Osteocyte (in vitro differentiated cells): ENCODE measurements at regions not wholly inside any gene's neighbourhood (a gene's known extent, or its start where the extent isn't known, plus 50 kb on each side); places are given as distances from the start of the nearest gene placed in this dataset.

ENCODE experiments used
- DNase-seq: peaks from one replicate; pipeline ENCODE4 v3.0.0; 2021; ENCODE audit warnings: mixed read lengths; ENCODE audit not compliant: unreplicated experiment; ENCODE audit errors: extremely low spot score
- H3K27ac Mint-ChIP-seq: one replicate; pipeline ENCODE4 v1.8.0; 2021; ENCODE audit warnings: mild to moderate bottlenecking, mixed read lengths; ENCODE audit not compliant: unreplicated experiment
- H3K27me3 Mint-ChIP-seq: one replicate; pipeline ENCODE4 v1.8.0; 2021; ENCODE audit warnings: mixed read lengths; ENCODE audit not compliant: unreplicated experiment
- H3K36me3 Mint-ChIP-seq: one replicate; pipeline ENCODE4 v1.8.0; 2021; ENCODE audit warnings: mixed read lengths; ENCODE audit not compliant: unreplicated experiment
- H3K4me1 Mint-ChIP-seq: one replicate; pipeline ENCODE4 v1.8.0; 2021; ENCODE audit warnings: mixed read lengths; ENCODE audit not compliant: unreplicated experiment
- H3K4me3 Mint-ChIP-seq: one replicate; pipeline ENCODE4 v1.8.0; 2021; ENCODE audit warnings: mild to moderate bottlenecking, moderate library complexity, mixed read lengths; ENCODE audit not compliant: unreplicated experiment
- H3K9me3 Mint-ChIP-seq: one replicate; pipeline ENCODE4 v1.8.0; 2021; ENCODE audit warnings: mixed read lengths; ENCODE audit not compliant: unreplicated experiment
- TF ChIP-seq, protein P1 (sequence below): fragments of 200-600 bp; sonication (generic); IDR thresholded peaks from 2 replicates; pipeline ENCODE4 v1.5.0; 2021; ENCODE audit warnings: antibody characterized with exemption, mild to moderate bottlenecking, moderate library complexity

DNA sequence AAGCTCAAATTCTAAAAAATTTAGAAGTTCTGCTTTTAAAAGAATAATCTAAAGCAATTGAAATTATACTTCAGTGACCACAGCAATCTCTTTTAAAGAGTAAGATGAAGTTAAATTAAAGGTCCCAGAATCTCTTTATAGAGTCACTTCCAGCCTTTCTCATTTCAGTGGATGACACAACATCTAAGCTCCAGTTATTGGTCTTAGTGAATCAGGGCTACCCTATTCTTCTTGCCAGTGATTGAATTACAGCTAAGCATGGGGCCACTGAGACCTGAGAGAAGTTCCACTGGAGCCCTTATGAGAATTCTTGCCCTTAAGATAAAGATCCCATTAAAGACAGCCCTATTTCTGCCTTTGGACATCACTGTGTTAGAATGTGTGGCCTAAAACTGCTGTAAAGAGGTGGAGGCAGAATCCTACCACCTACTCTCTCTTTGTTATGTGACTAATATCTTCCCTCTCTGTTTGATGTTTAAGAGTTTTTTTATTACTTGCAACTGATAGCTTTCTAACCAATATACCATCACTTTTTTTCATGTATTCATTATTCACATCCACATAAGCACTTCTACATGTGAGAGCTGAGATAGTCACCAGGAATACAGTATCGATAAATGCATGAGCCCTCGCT, 128.6 kb downstream of the UNC5CL start:
- Mint-ChIP-seq H3K4me3 (no peak overlapping the region), H3K27me3 (peaks cover 27% of the 10 kb centered on the region)
- no peak for DNase-seq

DNA sequence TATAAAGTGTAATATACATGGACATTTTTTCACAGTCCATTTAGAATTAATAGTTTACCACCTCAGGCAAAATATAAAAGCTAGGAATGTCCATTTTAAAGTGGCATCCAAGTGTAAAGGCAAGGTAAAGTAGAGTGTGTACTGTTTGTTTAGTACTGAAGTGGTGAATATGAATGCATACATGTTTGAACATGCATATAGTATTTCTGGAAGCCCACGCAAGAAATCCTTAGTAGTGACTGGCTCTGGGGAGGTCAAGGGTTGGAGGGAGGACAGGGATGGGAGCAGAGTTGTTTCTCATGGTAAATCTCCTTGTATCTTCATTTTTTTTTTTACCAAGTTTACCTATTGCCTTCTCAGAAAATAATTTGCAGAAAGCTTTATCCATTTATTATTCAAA, 129.2 kb downstream of the UNC5CL start:
- Mint-ChIP-seq H3K27me3 (peaks cover 32% of the 10 kb centered on the region), H3K4me3 (no peak overlapping the region), H3K9me3 (peaks cover 5% of the 10 kb centered on the region), H3K36me3 (no peaks in the 10 kb centered on the region), H3K4me1 (peaks cover 2% of the 10 kb centered on the region), H3K27ac (no peak overlapping the region)
- no peak for DNase-seq
- TF ChIP-seq, protein P1, sequence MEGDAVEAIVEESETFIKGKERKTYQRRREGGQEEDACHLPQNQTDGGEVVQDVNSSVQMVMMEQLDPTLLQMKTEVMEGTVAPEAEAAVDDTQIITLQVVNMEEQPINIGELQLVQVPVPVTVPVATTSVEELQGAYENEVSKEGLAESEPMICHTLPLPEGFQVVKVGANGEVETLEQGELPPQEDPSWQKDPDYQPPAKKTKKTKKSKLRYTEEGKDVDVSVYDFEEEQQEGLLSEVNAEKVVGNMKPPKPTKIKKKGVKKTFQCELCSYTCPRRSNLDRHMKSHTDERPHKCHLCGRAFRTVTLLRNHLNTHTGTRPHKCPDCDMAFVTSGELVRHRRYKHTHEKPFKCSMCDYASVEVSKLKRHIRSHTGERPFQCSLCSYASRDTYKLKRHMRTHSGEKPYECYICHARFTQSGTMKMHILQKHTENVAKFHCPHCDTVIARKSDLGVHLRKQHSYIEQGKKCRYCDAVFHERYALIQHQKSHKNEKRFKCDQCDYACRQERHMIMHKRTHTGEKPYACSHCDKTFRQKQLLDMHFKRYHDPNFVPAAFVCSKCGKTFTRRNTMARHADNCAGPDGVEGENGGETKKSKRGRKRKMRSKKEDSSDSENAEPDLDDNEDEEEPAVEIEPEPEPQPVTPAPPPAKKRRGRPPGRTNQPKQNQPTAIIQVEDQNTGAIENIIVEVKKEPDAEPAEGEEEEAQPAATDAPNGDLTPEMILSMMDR, result no peak

More for the DNA sequence above, 128.6 kb downstream of the UNC5CL start:
- H3K36me3 Mint-ChIP-seq, result no peaks in the 10 kb centered on the region
- peaks cover 2% of the 10 kb centered on the region for H3K4me1 Mint-ChIP-seq
- H3K27ac Mint-ChIP-seq, result no peak overlapping the region
- peaks cover 5% of the 10 kb centered on the region for H3K9me3 Mint-ChIP-seq
- TF ChIP-seq, protein P1, result no peak

DNA sequence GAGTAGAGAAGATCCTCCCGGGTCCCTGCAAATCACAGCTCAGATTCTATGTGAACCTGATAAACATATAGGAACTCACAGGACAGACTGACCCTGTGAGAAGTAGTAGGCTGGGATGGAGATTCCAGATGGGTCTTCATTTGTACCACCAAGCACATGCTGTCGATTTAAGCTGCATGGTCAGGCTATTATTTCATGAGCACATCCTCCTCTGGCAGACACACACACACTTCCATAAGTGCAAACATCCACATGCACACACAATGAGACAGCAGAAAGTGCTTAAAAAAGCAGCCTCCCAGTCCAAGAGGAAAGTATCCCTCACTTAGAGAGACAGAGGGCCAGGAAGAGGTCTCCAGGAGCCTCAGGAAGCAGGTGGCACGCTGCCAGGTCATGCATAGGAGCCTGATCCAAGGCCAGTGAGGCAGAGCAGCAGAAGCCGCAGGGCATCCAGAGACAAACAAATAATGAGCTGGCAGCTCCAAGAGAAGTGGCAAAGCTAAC, 131.8 kb downstream of the UNC5CL start:
- Mint-ChIP-seq H3K4me1 (peaks cover 2% of the 10 kb centered on the region), H3K9me3 (peaks cover 5% of the 10 kb centered on the region), H3K4me3 (no peak overlapping the region), H3K36me3 (no peaks in the 10 kb centered on the region), H3K27ac (no peak overlapping the region), H3K27me3 (peaks cover 33% of the 10 kb centered on the region)
- TF ChIP-seq, protein P1, result no peak
- DNase-seq, result no peak

DNA sequence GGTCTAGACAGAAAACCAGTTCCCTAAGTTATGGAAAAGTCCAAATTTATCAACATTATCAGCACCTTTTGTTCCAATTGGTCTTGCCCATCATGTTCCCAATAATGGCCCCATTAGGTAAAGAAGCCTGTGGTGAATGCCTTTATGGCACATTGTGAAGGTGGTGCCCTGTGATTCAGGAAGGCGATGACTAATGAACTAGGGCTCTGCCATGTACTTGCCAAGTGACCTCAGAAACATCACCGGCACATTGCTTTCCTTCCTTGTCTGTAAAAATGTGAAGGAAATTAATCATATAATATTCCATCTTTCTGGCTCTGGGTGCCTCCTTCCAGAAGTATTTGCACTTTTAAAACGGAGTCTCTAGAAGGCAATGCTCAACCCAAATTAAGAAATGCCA, 132.3 kb downstream of the UNC5CL start:
- no peak for DNase-seq
- peaks cover 33% of the 10 kb centered on the region for H3K27me3 Mint-ChIP-seq
- TF ChIP-seq, protein P1, result no peak
- H3K9me3 Mint-ChIP-seq, result peaks cover 5% of the 10 kb centered on the region
- H3K27ac Mint-ChIP-seq, result no peak overlapping the region
- no peak overlapping the region for H3K4me3 Mint-ChIP-seq
- no peaks in the 10 kb centered on the region for H3K36me3 Mint-ChIP-seq
- peaks cover 2% of the 10 kb centered on the region for H3K4me1 Mint-ChIP-seq

DNA sequence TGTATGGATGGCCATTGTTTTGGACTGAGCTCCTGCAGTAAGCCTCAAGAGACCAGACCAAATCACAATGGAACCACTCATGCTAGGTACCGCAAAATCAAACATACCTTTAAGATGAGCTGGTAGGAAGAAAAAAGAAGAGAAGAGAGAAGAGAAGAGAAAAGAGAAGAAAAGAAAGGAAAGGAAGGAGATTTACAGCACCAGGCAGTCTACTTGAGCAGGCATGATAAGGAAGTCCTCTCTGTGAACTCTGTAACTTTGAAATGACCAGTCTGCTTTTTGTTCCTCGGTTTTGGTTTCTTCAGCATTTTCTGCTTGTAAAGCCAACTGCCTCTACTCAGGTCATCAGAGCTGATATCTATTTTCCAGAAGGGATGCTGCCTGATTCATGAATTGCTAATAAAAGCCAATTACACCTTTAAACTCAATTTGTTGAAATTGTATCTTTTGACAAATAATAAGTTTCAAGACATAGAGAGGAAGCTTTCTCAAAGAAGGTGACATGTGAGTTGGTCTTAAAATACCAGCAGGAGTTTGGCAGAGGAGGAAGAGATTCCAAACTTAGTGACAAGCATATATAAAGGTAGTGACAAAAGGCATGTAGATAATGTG, 134.3 kb downstream of the UNC5CL start:
- Mint-ChIP-seq H3K36me3 (no peaks in the 10 kb centered on the region), H3K4me3 (no peak overlapping the region), H3K27ac (no peak overlapping the region), H3K4me1 (peaks cover 2% of the 10 kb centered on the region), H3K27me3 (peaks cover 33% of the 10 kb centered on the region), H3K9me3 (peaks cover 5% of the 10 kb centered on the region)
- TF ChIP-seq, protein P1, result no peak
- no peak for DNase-seq
